ENCODE measurements at regions not wholly inside any gene's neighbourhood (a gene's known extent, or its start where the extent isn't known, plus 50 kb on each side); places are given as distances from the start of the nearest gene placed in this dataset.

DNA sequence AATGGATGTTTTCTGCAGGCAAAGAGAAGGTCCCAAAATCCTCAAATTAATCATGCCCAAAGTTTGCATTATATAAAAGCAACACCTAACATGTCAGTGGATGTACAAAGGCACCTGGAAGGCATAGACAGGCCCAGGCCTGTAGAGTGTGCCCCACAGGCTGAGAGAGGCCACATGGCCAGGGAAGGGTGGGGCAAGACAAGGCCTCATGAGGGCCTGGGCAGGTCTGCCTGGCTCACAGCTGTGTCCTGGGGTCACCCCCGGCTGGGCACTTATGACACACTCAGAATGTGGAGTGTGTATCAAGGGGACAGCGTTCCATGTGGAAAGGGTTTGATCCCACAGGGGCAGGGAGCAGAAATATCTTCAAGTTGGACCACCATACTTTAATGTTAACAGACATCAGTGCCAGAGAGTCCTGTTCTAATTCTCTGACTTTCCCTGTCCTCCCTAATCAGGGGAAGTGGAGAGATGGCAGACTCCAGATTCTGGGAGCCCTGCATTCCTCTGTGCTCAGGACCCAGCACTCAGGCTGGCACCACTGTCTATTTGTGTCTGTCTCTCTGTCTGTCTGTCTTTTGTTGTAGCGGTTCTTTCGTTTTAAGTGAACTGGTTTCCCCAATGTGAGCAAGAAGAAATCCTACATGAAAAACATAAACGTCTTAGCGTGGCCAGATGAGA lies 178.3 kb upstream of the FOXA2 start:
- ChIA-PET CTCF (no interaction called here), POLR2A (no interaction called here)
- no peak for DNase-seq (ENCODE audit: extremely low spot score)
- TF ChIP-seq, protein P1, sequence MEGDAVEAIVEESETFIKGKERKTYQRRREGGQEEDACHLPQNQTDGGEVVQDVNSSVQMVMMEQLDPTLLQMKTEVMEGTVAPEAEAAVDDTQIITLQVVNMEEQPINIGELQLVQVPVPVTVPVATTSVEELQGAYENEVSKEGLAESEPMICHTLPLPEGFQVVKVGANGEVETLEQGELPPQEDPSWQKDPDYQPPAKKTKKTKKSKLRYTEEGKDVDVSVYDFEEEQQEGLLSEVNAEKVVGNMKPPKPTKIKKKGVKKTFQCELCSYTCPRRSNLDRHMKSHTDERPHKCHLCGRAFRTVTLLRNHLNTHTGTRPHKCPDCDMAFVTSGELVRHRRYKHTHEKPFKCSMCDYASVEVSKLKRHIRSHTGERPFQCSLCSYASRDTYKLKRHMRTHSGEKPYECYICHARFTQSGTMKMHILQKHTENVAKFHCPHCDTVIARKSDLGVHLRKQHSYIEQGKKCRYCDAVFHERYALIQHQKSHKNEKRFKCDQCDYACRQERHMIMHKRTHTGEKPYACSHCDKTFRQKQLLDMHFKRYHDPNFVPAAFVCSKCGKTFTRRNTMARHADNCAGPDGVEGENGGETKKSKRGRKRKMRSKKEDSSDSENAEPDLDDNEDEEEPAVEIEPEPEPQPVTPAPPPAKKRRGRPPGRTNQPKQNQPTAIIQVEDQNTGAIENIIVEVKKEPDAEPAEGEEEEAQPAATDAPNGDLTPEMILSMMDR (IDR thresholded peaks at IDR 0.05; ENCODE audit: control extremely low read depth, extremely low read depth, low read depth, missing control alignments), result no peak

GRCh38 chr20:22763257-22763906 lies 179.0 kb upstream of the FOXA2 start:
- CTCF ChIA-PET, result no interaction called here
- no peak for DNase-seq (ENCODE audit: extremely low spot score)
- TF ChIP-seq, protein P1 (IDR thresholded peaks at IDR 0.05; ENCODE audit: control extremely low read depth, extremely low read depth, low read depth, missing control alignments), result no peak
- POLR2A ChIA-PET, result no interaction called here

DNA sequence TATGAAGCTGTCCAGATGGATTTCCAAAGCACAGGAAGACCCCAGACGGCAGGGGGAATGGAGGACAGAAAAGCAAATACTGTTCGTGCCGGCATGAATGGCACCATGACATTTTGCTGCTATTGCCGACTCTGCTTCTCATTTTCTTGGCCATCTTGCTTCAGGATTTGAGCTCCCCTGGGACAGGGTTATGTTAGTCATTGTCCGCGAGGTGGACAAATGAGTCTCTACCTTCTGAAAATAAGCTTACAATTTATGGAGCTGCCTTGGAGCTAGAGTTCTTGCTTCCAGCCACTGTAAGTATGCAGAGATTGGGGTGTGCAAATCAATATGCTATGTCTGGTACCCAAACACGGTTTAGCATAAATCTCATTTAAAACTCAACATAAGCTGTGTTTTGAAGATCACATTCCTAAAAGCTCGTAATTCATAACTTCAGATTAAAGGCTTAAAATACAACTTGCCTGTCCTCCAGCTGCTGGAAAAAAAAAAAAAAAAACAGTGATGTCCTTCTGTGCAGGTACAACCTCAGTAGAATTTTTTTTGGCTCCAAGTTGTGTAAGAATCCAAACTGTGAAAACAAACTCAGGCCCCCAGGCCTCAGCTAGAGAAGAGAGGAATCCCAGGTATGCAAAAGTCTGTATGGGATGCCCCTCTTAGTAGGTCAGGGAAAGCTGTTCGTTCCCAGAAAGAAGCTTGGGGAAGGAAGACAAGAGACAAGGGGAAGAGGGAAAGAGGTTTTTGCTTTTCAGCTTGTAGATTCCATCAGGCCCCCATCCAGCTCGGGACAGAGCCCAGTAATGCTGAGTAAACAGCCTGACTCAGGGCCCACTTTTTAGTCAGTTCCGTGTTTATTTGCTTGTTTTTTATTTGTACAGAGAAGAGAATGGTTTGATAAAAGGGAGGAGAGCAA lies 184.2 kb upstream of the FOXA2 start:
- CTCF ChIA-PET, result interaction anchor here (0.8 to 1.0 kb wide), 2 partner anchors 9 to 12 kb away, joined by 3 read pairs; no protein-coding TSS in a partner anchor

DNA sequence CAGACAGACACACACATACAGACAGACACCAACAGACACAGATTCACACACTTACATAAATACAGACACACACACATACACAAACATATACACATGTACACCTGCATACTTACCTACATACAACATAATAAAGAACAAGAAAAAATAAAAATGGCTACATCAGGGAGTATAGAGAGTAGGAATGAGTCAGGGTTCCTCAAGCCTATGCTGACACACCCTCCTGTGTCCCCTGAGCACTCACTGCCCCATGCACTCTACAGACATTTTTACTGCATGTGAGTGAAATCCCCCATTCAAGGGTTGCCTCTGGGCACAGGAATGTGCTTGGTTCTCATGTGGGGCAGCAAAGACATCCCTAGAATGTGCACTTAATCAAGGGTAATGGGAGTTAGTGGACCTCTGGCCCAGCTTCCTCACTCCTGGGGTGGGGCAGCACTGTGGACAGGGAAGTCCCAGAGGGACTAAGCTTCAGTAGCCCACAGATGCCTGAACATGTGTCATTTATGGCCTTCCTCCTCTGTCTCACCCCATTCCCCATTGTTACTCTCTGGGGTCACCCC lies 185.9 kb upstream of the FOXA2 start:
- DNase-seq (ENCODE audit: extremely low spot score), result no peak
- TF ChIP-seq, protein P1 (IDR thresholded peaks at IDR 0.05; ENCODE audit: control extremely low read depth, extremely low read depth, low read depth, missing control alignments), result no peak
- POLR2A ChIA-PET, result no interaction called here
- CTCF ChIA-PET, result no interaction called here

More for the DNA sequence above, 184.2 kb upstream of the FOXA2 start:
- TF ChIP-seq, protein P1 (IDR thresholded peaks at IDR 0.05; ENCODE audit: control extremely low read depth, extremely low read depth, low read depth, missing control alignments), result no peak
- POLR2A ChIA-PET, result no interaction called here
- DNase-seq (ENCODE audit: extremely low spot score), result no peak

GRCh38 chr20:22771706-22772105 lies 187.3 kb upstream of the FOXA2 start:
- ChIA-PET POLR2A (no interaction called here), CTCF (no interaction called here)
- TF ChIP-seq, protein P1 (IDR thresholded peaks at IDR 0.05; ENCODE audit: control extremely low read depth, extremely low read depth, low read depth, missing control alignments), result no peak
- DNase-seq (ENCODE audit: extremely low spot score), result no peak

GRCh38 chr20:22773344-22773743 lies 189.0 kb upstream of the FOXA2 start:
- DNase-seq (ENCODE audit: extremely low spot score), result no peak
- TF ChIP-seq, protein P1 (IDR thresholded peaks at IDR 0.05; ENCODE audit: control extremely low read depth, extremely low read depth, low read depth, missing control alignments), result no peak
- CTCF ChIA-PET, result no interaction called here
- POLR2A ChIA-PET, result no interaction called here

All from GM10248 (cell line).